ENCODE measurements at regions not wholly inside any gene's neighbourhood (a gene's known extent, or its start where the extent isn't known, plus 50 kb on each side); places are given as distances from the start of the nearest gene placed in this dataset.

DNA sequence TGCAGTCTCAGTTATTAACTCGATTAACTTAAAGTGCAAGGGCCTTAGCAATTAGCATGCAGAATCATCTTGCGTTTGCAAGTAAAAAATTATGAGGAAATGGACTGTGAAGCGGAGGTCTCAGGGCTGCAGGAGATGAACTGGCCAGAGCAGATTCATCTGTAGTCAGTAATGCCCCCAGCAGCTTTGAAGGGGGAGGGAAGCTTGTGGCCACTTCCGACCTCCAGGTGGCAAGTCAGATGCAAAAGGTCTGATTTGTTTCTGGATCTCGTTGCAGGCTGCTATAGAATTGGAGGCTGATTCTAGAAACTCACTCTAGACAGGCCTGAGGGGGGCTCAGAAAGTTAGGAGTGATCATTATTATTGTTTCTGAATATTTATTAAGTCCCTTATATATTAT is 107.4 kb upstream of the RGS6 start:
- no peak for DNase-seq

DNA sequence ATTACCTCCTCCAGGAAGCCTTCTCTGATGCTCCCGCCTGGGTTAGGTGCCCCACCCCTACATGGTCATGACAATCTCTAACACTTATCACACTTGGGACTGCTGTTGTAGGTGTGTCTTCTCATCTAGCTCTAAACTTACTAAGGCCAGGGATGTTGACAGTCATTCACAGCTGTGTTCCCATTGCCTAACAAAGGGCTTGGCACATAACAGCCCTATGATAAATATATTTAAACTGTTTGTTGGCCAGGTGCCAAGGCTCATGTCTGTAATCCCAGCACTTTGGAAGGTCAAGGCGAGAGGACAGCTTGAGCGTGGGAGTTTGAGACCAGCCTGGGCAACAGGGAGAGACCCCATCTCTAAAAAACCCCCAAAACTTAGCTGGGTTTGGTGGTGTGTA is 98.8 kb upstream of the RGS6 start:
- no peak for DNase-seq

DNA sequence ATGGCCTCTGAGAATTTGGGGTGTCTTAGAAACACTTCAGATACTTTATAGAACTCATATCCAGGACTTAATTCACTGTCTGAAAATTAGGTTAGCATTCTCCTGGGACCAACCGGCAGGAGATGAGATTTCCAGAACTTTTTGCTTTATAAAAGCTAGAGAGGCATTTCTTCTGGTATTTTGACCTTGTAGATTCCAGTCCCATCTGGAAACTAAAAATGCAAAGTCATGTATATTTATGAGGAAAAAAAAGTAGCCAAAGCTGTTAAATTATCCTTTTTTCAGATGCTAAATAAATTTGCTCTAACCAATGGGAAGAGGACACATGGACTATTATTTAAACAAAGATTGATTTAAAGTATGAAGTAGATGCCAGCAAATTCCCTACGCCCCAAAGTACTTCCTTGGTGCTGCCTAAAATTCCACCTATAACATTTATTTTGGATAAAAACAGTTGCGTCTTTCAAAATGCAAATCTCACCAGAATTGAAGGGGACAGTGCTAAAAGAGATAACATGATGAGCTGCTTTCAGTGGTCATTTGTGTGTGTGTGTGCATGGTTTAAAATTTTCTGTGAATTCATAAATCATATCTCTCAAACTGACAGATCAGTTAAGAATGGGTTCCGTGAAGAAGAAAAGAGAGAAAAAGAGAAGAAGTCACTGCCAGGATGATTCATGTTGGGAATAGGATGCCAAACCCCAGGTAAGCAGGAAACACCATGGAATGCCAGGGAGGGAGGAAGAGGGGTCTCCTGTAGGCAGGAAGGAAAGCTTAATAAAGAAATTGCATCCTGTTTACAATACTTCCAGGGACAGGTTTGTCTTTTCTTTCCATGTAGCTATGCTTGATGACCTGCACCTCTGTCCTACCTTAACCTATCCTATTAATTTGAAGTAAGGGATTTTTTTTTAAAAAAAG is 97.7 kb upstream of the RGS6 start:
- DNase-seq = no peak

DNA sequence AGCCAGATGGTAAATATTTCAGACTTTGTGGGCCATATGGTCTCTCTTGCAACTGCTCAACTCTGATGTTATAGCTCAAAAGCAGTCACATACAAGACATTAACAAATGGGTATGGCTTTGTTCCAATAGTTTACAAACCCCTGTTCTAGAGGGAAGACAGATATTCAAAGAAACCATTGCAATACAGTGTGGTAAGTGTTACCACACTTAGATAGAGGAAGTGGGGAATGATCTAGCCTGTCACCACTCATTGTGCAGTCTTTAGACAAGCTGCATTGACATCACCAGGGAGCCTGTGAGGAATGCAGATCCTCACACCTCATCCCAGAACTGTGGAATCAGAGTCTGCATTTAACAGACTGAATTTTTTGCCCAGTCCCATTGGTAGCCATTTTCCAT is 80.0 kb upstream of the RGS6 start:
- no peak for DNase-seq

DNA sequence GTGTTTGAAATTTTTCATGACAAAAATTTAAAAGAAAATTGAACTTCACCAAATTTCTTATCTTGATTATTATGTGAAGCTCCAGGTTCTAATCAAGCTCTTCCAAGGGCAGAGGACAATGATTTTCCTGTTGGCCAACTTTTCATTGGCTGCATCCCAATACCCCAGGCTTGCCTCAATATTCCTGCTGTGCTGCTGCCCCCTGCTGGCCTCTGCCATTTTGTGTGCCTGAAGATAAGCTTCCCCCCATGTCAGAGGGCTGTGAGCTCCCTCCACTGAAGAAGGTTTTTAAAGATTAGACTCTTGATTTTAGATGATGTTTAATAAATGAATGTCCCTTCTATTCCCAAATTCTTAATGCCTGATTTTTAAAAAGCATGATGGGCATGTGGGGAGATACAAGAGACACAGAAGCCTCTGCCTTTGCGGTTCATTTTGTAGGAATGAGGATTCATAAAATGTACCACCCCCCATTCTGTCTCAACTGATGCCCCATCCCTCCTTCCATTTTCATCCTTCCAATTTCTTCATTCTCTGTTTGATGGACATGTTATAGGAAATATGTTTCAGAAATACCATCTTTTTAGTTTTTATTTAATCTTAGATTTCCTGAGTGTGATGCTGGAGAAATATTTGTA is 76.7 kb upstream of the RGS6 start:
- peak; percentile 32 for DNase-seq

DNA sequence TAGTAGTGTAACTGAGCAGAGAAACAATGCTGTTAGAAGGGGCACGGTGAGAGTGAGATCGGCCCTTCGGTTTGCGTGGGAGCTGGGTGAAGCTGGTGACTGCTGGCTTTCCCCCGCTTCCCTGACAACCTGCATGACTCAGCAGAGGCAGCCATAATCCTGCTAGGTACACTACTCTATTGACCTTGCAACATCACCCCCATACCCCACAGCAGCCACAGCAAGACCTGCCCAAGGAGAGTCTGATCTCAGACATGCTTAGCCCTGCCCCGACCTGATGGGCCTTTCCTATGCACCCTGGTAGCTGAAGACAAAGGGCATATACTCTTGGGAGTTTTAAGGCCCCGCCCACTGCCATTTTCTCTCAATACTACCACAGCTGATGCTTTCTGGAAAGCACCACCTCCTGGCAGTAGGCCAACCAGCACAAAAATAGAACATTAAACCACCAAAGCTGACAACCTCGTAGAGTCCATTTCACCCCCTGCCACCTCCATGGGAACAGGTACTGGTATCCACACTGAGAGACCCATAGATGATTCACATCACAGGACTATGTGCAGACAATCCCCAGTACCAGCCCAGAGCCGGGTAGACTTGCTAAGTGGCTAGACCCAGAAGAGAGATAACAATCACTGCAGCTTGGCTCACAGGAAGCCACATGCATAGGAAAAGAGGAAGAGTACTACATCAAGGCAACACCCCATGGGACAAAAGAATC is 75.9 kb upstream of the RGS6 start:
- DNase-seq = no peak

DNA sequence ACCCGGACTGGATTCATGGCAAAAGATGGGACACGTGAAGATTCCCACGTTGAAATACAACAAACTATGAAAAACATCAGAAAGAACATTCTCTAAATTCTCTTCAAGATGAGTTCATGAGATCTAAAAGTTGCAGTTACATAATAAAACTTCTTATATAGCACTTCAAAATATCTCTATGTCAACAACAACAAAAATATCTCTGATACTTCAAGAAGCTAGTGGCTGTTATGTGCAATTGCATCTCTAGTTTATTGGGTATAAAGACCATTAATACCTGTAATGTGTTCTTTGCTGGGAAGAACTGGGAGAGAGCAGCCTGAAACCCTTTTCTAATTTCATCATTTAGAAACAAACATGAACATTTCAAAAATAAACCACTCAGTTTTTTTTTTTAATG is 69.2 kb upstream of the RGS6 start:
- no peak for DNase-seq

DNA sequence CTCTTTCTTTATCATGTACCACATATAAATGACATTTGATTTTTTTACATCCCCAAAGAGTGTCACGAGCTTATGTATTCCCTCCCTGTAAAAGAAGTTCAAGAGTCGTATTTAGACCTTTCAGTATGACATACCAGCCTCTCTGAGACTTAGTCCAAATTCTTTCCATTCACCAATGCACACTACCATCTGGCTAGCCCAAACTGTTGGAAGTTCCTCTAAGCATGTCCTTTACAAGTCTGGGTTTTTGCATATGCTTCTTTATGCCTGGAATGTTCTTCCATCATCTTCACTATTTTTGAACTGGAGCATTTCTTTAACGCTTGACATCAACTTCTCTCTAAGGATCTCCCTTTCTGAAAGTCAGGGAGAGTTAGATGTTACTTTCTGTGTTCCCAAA is 68.5 kb upstream of the RGS6 start:
- no peak for DNase-seq

Data from left hindlimb (tissue), 1 donor.